Heart left ventricle (tissue), 13 donors: ENCODE measurements at regions not wholly inside any gene's neighbourhood (a gene's known extent, or its start where the extent isn't known, plus 50 kb on each side); places are given as distances from the start of the nearest gene placed in this dataset.

Source experiments
- POLR2A ChIP-seq, 2 donors: fragments of 450-650 bp; IDR thresholded peaks; one replicate each; pipeline ENCODE4 v1.6.1; 2017; ENCODE audit warnings: antibody characterized with exemption in 2 of 2, mild to moderate bottlenecking in 2 of 2, moderate library complexity in 2 of 2
- TF ChIP-seq, protein P1 (sequence below), 12 donors: fragments of 200-600 bp; sonication (generic) in 4 of 12; IDR thresholded peaks; one replicate each; pipeline versions ENCODE4 v1.5.0 to v1.8.0; 2018 to 2022; ENCODE audit warnings: antibody characterized with exemption in 12 of 12, mild to moderate bottlenecking in 5 of 12
- donor health status: ischemic (EF 13 %, LVEDD 7.1; RV severe dilation, severe dysfunction).
- donor health status: DM: no; HTN: yes; CAD: no.
- donor health status: DM: no; HTN: no; CAD: no.
- donor health status: ischemic (EF 25% LVEDD 6.9; RV normal size, moderate dysfunction).
- donor health status: ischemic (EF 25% LVEDD 5.7; RV mildly dilated, moderate dysfunction).
- donor health status: ischemic (EF 35%, LVEDD 5.7; RV mildly dilated, moderate dysfunction).
- donor health status: nonischemic (EF 11% LVEDD 7.7; RV severe dilation, severe dysfunction).
- donor health status: DM: yes; HTN: yes; CAD: no.
- donor health status: PGD.
- donor health status: ischemic (EF 29% LVEDD 5.4; RV normal size, mild dysfunction).
- donor health status: nonischemic (EF 23%, LVEDD 6.1; RV moderate dilation, normal function).

DNA sequence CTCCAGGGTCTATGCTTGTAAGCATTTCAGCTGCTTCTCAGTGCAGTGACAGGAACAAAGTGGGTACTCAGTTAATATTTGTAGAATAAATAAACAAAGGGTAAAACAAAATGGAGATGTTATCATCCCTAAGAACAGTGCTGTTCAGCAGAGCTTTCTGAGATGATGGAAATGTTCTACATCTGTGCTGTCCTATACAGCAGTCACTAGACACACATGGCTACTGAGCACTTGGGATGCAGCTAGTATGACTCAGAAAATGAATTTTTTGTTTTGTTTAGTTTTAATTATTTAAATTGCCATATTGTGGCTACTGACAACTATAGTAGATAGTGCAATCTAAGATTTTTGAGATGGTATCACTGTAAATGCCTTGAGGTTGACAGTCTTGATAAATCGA, 283.8 kb upstream of the ADAMTS9 start:
- TF ChIP-seq, protein P1, sequence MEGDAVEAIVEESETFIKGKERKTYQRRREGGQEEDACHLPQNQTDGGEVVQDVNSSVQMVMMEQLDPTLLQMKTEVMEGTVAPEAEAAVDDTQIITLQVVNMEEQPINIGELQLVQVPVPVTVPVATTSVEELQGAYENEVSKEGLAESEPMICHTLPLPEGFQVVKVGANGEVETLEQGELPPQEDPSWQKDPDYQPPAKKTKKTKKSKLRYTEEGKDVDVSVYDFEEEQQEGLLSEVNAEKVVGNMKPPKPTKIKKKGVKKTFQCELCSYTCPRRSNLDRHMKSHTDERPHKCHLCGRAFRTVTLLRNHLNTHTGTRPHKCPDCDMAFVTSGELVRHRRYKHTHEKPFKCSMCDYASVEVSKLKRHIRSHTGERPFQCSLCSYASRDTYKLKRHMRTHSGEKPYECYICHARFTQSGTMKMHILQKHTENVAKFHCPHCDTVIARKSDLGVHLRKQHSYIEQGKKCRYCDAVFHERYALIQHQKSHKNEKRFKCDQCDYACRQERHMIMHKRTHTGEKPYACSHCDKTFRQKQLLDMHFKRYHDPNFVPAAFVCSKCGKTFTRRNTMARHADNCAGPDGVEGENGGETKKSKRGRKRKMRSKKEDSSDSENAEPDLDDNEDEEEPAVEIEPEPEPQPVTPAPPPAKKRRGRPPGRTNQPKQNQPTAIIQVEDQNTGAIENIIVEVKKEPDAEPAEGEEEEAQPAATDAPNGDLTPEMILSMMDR (IDR thresholded peaks at IDR 0.05): no peak
- no peak for TF ChIP-seq POLR2A (IDR thresholded peaks at IDR 0.05)
